Activated CD4-positive, alpha-beta T cell treated with anti-CD3 and anti-CD28 coated beads, Interleukin-2, amount 10 ng/mL, durations not matched to agents 24 days and 14 days (primary cell): ENCODE measurements at regions not wholly inside any gene's neighbourhood (a gene's known extent, or its start where the extent isn't known, plus 50 kb on each side); places are given as distances from the start of the nearest gene placed in this dataset.
"Not testable (repeated sequence)": the region's sequence is repeated elsewhere in the genome, so short reads cannot be mapped to it uniquely, and the experiment has no call there.

Experiments
- DNase-seq: peaks from one replicate; pipeline ENCODE4 v3.0.0; 2022
- H3K27ac Mint-ChIP-seq: one replicate; pipeline ENCODE4 v1.8.0; 2022; ENCODE audit warnings: mild to moderate bottlenecking, mixed read lengths
- H3K27me3 Mint-ChIP-seq: one replicate; pipeline ENCODE4 v1.8.0; 2022; ENCODE audit warnings: mixed read lengths
- H3K36me3 Mint-ChIP-seq: one replicate; pipeline ENCODE4 v1.8.0; 2022; ENCODE audit warnings: low read depth, mild to moderate bottlenecking, mixed read lengths
- H3K4me1 Mint-ChIP-seq: one replicate; pipeline ENCODE4 v1.8.0; 2021; ENCODE audit warnings: mixed read lengths
- H3K4me3 Mint-ChIP-seq: one replicate; pipeline ENCODE4 v1.8.0; 2022; ENCODE audit warnings: mild to moderate bottlenecking, moderate library complexity, mixed read lengths
- H3K9me3 Mint-ChIP-seq: one replicate; pipeline ENCODE4 v1.8.0; 2021; ENCODE audit warnings: mixed read lengths
- intact Hi-C: fragments of 100-400 bp; cut with micrococcal nuclease; formaldehyde crosslinking; loops from one replicate; pipeline ENCODE4 v1.15.1; 2023

GRCh38 chr1:56139836-56140235 is 439.5 kb downstream of the PLPP3 start:
- H3K27me3 Mint-ChIP-seq: no peaks in the 10 kb centered on the region
- intact Hi-C loops: no loop called here
- no peak for DNase-seq
- H3K9me3 Mint-ChIP-seq: no peaks in the 10 kb centered on the region
- H3K27ac Mint-ChIP-seq: no peak overlapping the region
- no peaks in the 10 kb centered on the region for H3K4me1 Mint-ChIP-seq
- H3K4me3 Mint-ChIP-seq: no peak overlapping the region
- no peaks in the 10 kb centered on the region for H3K36me3 Mint-ChIP-seq

- no peaks in the 10 kb centered on the region for H3K36me3 Mint-ChIP-seq
- no peaks in the 10 kb centered on the region for H3K27me3 Mint-ChIP-seq
- no peaks in the 10 kb centered on the region for H3K9me3 Mint-ChIP-seq
- intact Hi-C loops: no loop called here
- H3K4me1 Mint-ChIP-seq: no peaks in the 10 kb centered on the region
- H3K27ac Mint-ChIP-seq: no peak overlapping the region
- no peak for DNase-seq
- H3K4me3 Mint-ChIP-seq: no peak overlapping the region
These were observed 441.6 kb downstream of the PLPP3 start for GRCh38 chr1:56137521-56138505.

- Mint-ChIP-seq H3K4me1 (no peaks in the 10 kb centered on the region), H3K27ac (no peak overlapping the region), H3K9me3 (no peaks in the 10 kb centered on the region), H3K4me3 (no peak overlapping the region), H3K27me3 (no peaks in the 10 kb centered on the region), H3K36me3 (no peaks in the 10 kb centered on the region)
- intact Hi-C loops: no loop called here
- no peak for DNase-seq
These were observed 442.3 kb downstream of the PLPP3 start for GRCh38 chr1:56137090-56137489.

- Mint-ChIP-seq H3K27me3 (no peaks in the 10 kb centered on the region), H3K36me3 (no peaks in the 10 kb centered on the region), H3K4me3 (no peak overlapping the region), H3K4me1 (no peaks in the 10 kb centered on the region), H3K27ac (no peak overlapping the region), H3K9me3 (no peaks in the 10 kb centered on the region)
- DNase-seq: no peak
- intact Hi-C loops: no loop called here
These were observed 443.6 kb downstream of the PLPP3 start for GRCh38 chr1:56135864-56136147.

GRCh38 chr1:56135069-56135863 is 444.1 kb downstream of the PLPP3 start:
- Mint-ChIP-seq H3K4me3 (no peak overlapping the region), H3K4me1 (no peaks in the 10 kb centered on the region), H3K9me3 (no peaks in the 10 kb centered on the region), H3K27me3 (no peaks in the 10 kb centered on the region), H3K36me3 (no peaks in the 10 kb centered on the region), H3K27ac (no peak overlapping the region)
- no peak for DNase-seq
- intact Hi-C loops: no loop called here

- intact Hi-C loops: no loop called here
- H3K36me3 Mint-ChIP-seq: no peaks in the 10 kb centered on the region
- no peak overlapping the region for H3K4me3 Mint-ChIP-seq
- H3K27me3 Mint-ChIP-seq: no peaks in the 10 kb centered on the region
- H3K4me1 Mint-ChIP-seq: no peaks in the 10 kb centered on the region
- H3K9me3 Mint-ChIP-seq: no peaks in the 10 kb centered on the region
- no peak overlapping the region for H3K27ac Mint-ChIP-seq
- no peak for DNase-seq
These were observed 445.6 kb downstream of the PLPP3 start for GRCh38 chr1:56133522-56134472.

- Mint-ChIP-seq H3K4me1 (no peaks in the 10 kb centered on the region), H3K27ac (no peak overlapping the region), H3K36me3 (no peaks in the 10 kb centered on the region), H3K27me3 (no peaks in the 10 kb centered on the region), H3K4me3 (no peak overlapping the region), H3K9me3 (no peaks in the 10 kb centered on the region)
- intact Hi-C loops: no loop called here
- no peak for DNase-seq
These were observed 446.8 kb downstream of the PLPP3 start for GRCh38 chr1:56132520-56132919.

GRCh38 chr1:56129837-56130236 is 449.5 kb downstream of the PLPP3 start:
- no peaks in the 10 kb centered on the region for H3K9me3 Mint-ChIP-seq
- no peak overlapping the region for H3K4me3 Mint-ChIP-seq
- intact Hi-C loops: no loop called here

GRCh38 chr1:56125316-56125715 is 454.0 kb downstream of the PLPP3 start:
- no peak overlapping the region for H3K27ac Mint-ChIP-seq
- intact Hi-C loops: no loop called here
- no peaks in the 10 kb centered on the region for H3K4me1 Mint-ChIP-seq
- H3K27me3 Mint-ChIP-seq: no peaks in the 10 kb centered on the region
- no peak for DNase-seq
- H3K9me3 Mint-ChIP-seq: no peaks in the 10 kb centered on the region
- no peak overlapping the region for H3K4me3 Mint-ChIP-seq
- no peaks in the 10 kb centered on the region for H3K36me3 Mint-ChIP-seq

More at GRCh38 chr1:56129837-56130236, 449.5 kb downstream of the PLPP3 start:
- no peaks in the 10 kb centered on the region for H3K4me1 Mint-ChIP-seq
- no peaks in the 10 kb centered on the region for H3K27me3 Mint-ChIP-seq
- no peak for DNase-seq
- no peaks in the 10 kb centered on the region for H3K36me3 Mint-ChIP-seq
- H3K27ac Mint-ChIP-seq: no peak overlapping the region

GRCh38 chr1:56123826-56124225 is 455.5 kb downstream of the PLPP3 start:
- Mint-ChIP-seq H3K27me3 (no peaks in the 10 kb centered on the region), H3K9me3 (no peaks in the 10 kb centered on the region), H3K36me3 (no peaks in the 10 kb centered on the region), H3K4me3 (no peak overlapping the region), H3K4me1 (no peaks in the 10 kb centered on the region), H3K27ac (no peak overlapping the region)
- intact Hi-C loops: no loop called here
- no peak for DNase-seq

GRCh38 chr1:56123421-56123820 is 455.9 kb downstream of the PLPP3 start:
- Mint-ChIP-seq H3K9me3 (no peaks in the 10 kb centered on the region), H3K4me1 (no peaks in the 10 kb centered on the region), H3K27ac (no peak overlapping the region), H3K27me3 (no peaks in the 10 kb centered on the region), H3K36me3 (no peaks in the 10 kb centered on the region), H3K4me3 (no peak overlapping the region)
- intact Hi-C loops: no loop called here
- no peak for DNase-seq

GRCh38 chr1:56120021-56120420 is 459.3 kb downstream of the PLPP3 start:
- H3K27me3 Mint-ChIP-seq: no peaks in the 10 kb centered on the region

GRCh38 chr1:56118676-56119075 is 460.7 kb downstream of the PLPP3 start:
- H3K27me3 Mint-ChIP-seq, H3K4me3 Mint-ChIP-seq, H3K27ac Mint-ChIP-seq, intact Hi-C loops, H3K9me3 Mint-ChIP-seq, DNase-seq, H3K4me1 Mint-ChIP-seq, H3K36me3 Mint-ChIP-seq: not testable (repeated sequence)

More at GRCh38 chr1:56120021-56120420, 459.3 kb downstream of the PLPP3 start:
- H3K9me3 Mint-ChIP-seq: peaks cover 9% of the 10 kb centered on the region
- H3K36me3 Mint-ChIP-seq: no peaks in the 10 kb centered on the region
- no peaks in the 10 kb centered on the region for H3K4me1 Mint-ChIP-seq
- DNase-seq: no peak
- no peak overlapping the region for H3K27ac Mint-ChIP-seq
- H3K4me3 Mint-ChIP-seq: no peak overlapping the region
- intact Hi-C loops: no loop called here
